Activated CD8-positive, alpha-beta memory T cell treated with anti-CD3 and anti-CD28 coated beads for 48 hours (primary cell): ENCODE measurements at regions not wholly inside any gene's neighbourhood (a gene's known extent, or its start where the extent isn't known, plus 50 kb on each side); places are given as distances from the start of the nearest gene placed in this dataset.

Experiments used
- DNase-seq, 3 experiments: peaks; one replicate each; pipeline ENCODE4 v3.0.0-alpha.2; 2020; ENCODE audit warnings: low read depth in 2 of 3, low spot score in 2 of 3

DNA sequence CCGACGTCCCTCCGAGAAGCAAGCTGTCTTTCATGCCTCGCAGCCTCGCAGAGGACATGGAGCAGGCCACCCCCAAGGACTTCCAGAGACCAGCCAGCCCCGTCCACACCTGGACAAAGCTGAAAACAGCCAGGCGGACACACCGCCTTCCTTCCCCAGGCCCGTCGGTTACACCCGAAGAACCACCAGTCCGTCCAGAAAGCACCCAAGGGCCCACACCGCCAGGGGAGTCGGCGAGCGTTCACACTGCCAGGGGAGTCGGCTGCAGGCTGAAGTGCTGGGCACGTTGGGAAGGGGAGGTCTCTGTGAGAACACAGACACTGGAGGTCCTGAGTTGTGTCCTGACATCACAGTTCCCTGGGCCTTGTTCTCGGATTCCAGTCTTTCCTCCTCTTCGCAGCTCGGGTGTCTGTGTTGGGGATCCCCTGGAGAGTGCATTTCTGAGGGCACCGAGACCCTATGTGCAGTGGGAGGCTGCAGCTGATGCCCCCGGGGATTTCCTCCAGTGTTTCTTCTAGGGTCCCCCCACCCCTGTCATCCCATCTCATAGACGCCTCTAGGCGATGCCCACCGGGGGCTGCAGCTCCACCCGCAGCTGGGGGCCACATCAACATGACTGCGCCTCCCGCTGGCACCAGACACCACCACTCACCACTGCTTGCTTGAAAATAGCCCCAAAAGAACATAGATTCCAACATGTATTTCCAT lies 344.4 kb upstream of the SALL3 start:
- no peak for DNase-seq

DNA sequence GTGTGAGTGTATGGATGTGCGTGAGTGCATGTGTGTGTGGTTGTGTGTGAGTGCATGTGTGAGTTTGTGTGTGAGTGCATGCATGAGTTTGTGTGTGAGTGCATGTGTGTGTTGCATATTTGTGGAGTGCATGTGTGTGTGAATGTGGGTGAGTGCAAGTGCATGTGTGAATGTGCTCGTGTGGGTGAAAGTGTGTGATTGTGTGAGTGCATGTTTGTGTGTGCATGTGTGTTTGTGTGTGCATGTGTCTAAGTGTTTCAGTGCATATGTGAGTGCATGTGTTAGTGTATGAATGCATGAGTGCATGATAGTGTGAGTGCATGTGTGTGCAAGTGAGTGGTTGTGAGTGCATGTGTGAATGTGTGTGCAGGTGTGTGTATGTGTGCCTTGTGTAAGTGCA lies 343.4 kb upstream of the SALL3 start:
- DNase-seq = no peak

DNA sequence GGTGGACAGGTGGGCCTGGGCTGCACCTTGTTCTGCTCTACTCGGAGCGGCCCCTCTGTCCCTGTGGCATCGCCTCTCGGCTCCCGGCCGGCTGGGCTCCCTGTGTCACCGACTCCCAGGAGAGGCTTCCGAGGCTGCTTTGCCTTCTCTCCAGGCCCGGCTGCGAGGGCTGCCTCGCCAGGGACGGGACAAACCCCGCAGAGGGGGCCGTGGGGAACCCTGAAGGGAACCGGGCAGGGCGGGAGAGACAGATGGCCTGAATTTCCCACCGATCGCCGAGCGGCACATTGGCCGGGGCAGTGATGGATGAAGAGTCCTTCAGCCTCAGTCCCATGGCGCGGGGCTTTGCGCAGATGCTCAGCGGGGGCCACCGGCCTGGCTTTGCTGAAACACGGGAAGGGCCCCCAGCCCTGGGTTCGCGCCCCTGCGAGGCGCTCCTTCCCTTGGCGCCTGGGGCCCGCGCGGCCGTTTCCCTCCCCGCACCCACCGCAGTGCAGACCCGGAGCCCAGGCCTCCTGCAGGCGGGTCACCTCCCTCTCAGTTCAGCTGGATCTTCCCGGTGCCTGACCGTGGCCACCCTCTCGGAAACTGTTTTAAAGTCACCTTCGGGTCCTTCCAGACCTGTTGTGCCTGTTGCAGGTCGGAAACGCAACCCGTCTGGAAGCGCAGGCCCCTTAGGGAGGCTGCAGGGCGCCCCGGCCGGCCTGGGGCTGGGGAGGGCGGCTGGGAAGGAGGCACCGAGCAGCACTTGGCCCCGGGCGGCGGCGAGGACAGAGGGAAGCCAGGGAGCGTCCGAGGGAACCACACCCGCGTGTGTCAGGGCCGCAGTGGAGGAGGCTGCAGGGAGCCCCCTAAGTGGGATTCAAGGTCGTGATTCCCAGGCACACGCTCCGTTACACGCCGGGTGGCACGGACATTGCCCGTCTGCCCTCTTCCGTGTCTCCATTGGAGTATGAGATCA lies 341.9 kb upstream of the SALL3 start:
- no peak for DNase-seq

DNA sequence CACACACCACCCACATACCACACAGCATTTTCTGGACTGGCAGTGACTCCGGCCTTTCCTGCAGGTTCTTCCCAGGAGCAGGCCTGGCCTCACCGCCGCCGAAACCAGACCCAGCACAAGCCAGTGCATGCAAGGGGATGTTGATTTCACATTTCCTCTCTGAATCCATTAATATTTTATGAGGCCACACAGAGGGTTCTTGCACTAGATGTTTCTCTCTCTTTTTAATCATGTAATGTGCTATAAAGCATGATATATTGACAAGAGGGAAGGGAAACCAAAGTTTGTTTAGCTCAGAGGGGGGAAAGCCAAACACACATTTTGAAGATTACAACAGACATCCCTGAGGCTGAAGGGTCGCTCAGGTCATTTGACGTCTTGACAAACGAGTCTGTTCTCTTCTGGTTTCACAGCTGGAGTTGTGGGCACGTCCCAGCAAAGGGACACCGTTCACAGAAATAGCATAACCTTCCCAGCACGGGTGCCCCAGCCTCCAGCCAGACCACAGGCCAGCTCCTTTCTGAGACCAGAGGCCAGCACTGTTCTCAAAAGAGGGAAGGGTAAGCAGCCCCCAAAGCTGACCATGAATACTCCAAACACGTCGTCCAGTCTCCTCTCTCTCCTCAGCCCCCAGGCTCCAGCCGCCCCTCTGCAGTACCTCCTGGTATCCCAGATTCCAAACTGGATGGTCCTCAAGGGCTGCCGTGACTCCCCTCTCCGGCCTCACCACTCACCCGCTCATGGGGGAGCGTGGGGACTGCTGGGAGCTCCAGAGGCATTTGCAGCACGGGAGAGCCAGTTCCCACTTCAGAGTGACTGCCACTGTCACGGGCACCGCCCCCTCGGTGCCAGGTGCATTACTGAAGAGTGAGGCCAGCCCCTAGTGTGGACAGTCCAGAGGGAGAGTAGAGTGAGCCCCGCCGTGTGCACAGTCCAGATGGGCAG lies 340.3 kb upstream of the SALL3 start:
- no peak for DNase-seq

DNA sequence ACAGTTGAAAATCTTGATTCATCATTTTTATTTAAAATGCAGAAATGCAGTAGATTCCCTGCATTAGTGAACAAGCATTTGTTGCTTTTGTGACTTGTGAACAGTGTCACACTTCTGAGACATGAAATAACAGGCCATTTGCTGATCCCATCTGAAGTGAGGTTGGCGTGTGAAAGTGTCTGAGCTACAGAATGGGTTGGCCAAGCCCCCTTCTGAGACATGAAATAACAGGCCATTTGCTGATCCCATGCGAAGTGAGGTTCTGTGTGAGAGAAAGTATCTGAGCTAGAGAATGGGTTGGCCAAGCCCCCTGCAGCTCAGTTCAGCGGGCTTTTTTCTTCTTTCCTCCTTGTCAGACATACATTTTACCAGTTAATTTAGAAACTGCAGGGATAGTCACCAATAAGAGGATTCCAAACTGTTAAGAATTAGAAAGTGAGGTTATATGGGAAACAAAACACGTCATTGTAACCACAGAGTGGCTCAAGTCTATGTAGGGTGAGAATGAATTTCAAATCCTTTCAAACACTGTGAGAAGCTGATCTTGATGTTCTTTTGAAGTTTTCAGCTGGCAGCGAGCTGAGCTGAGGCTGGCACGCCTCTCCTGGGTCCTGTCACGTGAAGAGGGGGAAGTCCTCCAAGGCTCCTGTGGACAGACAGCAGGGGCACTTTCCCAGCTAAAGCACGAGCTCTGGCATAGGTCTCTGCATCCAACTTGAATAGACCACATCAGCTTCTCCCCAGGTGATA lies 339.2 kb upstream of the SALL3 start:
- DNase-seq = no peak

DNA sequence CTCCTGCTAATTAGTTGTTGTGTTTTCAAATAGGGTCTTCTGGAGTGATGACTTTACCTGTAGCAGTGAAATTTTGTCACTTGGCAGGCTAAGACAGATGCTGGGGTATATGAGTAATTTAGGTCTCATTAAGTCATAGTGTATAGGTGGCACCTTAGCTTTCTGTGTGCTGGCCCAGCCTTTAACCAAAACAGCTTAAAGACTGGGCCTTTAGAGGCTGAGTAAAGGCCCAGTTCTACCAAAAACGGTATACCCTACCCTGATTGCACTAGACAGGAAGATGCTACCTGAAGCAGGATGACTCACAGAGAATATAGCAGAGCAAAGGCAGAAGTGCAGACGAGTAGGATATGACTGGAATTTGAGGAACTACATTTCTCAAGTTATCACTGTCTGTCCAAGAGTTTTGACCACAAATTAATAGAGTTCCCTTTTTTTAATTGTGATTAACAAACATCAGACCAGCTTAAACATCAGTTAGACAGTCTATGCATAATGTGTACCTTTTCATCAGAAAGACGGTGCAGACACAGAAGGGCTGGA lies 337.9 kb upstream of the SALL3 start:
- DNase-seq = no peak

DNA sequence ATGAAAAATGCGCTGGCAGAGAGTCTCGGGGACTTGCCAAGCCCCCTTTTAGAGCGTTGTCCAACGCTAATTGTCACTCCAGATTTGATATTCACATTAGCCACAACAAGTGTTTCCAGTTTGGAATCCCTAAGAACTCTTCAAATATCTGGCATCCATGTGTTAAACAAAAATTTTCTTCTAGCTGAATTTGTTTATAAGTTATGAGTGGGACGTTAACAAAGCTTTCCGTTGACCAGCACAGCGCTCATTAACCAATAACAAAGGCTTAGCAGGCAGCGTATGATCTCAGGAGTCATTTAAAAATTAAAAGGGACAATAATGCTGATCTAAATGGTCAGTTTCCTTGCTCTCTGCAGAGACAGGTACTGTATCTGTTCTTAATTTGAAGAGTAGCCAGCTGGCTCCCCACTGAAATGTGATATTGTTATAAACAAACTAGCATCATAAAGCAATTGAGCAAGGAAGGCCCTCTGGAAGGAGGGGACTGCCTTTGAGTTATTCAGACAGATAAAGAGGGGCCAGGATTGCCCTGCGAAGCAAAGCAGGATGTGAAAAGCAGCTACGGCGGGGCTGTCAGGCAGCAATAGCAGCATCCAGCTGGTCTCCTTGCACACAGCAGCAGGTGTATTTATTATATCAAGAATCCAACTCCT lies 337.2 kb upstream of the SALL3 start:
- no peak for DNase-seq

DNA sequence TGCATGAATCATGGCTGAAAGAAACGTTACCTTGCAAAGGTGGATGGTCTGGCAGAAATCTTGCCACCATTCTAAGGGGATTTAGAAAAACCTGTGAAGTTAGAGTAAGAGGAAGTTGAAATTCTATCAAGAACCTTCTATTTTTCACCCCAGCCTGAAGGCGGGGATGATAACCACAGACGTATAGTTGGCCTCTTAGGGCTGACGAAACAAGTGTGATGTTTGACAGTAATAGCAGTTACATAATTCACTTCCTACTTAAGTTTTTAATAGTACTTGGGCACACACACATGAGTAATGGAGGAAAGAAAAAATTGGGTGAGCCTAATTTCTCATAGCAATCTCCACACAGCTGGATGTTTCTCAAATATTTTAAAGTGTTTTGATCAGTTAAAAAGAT lies 336.6 kb upstream of the SALL3 start:
- DNase-seq = no peak

DNA sequence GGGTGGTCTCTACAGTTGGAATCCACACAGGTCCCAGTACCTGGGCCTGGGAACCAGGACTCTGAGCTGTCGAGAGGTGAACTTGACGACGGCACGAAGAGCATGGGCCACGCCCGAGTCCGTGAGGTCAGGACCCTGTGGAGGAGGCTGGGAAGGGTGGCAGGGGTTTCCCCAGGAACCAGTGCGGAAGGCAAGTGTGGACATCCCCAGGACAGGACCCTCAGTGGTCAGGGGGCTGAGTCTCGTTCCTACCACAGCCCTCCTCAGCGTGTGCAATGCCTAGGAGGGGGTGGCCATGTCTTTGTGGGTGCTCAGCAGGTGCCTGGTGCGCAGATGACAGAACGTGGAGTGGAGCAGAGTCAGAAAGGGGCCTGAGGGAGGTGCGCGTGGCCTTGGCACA lies 335.6 kb upstream of the SALL3 start:
- no peak for DNase-seq

DNA sequence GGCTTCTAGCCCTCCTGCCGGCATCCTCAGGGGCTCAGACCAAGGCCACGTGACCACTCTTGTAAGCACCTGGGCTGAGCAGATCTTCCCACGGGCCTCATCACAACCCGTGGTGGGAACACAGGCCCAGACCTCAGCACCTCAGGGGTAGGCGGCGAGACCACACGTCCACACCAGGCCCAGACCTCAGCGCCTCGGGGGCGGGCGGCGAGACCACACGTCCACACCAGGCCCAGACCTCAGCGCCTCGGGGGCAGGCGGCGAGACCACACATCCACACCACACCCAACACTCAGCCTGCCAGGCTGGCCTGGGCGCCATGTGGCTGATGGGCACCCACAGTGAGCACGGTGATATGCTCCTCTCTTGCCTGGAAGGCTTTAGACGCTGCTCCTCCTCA lies 334.4 kb upstream of the SALL3 start:
- no peak for DNase-seq

DNA sequence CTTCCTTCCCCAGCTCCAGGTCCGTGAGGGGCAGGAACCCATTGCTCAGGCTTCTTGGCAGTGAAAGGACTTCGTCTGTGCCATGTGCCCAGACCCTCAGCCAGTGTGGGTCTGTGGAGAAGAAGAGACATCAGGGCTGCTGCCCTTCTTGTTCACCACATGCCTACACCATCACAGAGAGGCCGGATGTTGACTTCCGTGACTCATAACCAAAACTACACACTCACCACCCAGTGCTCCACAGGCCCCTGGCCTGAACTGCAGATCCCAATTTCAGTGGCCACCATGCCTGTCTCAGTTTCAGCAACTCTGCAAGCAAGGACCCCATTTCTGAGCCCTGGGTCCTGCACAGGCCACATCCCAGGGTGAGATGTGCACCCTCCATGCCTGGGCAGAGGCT lies 332.6 kb upstream of the SALL3 start:
- no peak for DNase-seq

DNA sequence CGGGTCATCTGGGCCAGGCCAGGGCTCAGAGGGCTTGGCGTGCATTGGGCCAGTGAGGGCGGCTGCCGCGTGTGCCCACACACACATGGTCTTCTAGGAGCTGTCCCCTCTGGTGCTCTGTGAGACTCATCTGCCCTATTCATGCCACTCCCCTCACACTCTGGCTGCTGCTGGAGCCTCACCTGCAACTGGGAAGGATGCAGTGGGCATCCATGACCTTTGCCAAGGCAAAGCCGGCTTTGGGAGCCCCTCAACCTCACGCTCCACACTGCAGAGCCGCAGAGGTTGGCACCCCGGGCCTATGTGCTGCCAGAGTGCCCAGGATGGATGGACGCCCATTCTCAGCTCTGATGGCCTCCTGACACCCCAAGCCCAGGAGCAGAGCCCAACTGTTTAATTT lies 330.2 kb upstream of the SALL3 start:
- no peak for DNase-seq

DNA sequence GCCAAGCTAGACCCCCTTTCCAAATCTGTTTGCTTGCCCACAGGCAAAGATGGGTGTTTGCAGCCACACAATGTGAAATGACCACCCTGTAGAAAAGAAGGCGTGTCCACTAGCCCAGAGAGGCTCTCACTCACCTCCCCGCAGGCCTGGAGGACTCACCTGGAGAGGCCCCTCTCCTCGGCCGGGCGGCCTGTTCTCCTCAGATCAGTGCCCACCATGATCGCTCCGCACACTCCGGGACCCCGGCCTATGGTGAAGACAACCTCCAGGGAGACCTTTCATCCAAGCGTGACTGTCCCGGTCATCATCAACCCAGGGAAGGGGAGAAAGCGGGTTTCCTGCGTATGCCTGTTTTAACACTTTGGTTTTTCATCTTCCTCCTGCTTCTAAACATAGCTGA lies 328.7 kb upstream of the SALL3 start:
- DNase-seq = no peak

DNA sequence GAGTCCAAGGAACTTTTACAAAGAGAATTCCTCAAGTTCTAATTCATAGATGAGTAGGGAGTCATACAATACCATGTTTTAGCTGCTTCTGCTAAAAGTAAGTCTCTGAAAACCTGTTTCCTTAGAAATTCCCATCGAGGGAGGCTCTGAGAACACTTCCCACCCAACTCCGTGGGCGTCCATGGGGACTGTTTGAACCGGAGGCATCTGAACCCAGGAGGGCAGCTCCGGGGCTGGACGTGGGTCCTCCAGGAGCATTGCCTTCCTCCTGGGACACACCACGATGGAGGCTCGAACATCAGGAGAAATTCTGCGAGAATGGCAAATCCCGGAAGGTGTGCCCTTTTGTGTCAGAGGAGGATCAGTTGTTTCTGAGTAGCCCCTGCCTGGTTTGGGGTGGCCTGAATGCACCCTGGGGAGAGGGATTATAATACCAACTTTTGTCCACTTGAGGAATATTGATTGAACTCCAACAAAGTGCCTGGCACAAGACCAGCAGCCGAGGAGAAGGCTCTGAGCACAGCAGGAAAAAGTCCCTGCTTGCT lies 327.5 kb upstream of the SALL3 start:
- DNase-seq = no peak

DNA sequence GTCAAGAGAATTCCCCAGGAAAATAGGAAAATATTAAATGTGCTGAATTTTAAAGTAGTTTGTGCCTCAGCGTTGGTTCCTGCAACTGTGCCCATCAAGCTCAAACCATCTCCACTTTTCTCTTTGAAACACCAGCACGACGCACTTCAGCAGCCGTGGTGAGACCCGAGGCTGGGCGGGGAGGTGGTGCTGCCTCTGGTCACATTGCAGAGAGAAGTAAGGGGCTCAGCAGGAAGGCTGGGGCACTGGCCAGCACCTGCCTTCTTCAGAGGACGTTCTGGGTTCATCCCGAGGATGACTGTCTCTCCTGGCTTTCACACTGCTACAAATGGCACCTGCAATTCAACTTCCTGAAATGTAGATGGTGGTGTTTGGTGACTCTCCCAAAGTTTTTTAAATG lies 323.7 kb upstream of the SALL3 start:
- no peak for DNase-seq

DNA sequence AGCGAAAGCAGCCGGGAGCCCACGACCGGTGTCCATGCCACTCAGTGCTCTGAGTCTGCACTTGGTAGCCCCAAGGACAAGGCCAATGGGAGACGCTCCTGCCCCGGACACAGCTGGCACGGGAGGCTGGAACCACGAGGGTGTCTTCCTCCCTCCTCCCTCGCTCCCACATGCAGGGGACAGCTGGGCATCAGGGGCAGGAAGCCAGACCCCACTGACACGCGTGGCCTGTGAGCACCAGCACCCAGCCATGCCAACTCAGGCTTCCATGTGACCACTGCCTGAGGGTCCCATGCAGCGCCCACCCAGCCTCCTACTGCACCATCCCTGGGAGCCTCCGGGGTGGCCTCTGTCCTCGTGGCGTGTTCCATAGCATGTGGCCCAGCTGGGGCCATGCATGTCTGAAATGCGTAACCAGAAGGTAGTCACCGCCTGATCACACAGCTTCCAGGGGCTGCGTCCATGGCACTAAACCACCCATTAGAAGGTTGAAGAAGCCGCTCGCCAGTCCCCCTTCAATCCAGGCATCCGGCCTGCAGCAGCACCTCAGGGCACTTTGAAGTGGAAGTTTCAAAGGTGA lies 323.2 kb upstream of the SALL3 start:
- no peak for DNase-seq

DNA sequence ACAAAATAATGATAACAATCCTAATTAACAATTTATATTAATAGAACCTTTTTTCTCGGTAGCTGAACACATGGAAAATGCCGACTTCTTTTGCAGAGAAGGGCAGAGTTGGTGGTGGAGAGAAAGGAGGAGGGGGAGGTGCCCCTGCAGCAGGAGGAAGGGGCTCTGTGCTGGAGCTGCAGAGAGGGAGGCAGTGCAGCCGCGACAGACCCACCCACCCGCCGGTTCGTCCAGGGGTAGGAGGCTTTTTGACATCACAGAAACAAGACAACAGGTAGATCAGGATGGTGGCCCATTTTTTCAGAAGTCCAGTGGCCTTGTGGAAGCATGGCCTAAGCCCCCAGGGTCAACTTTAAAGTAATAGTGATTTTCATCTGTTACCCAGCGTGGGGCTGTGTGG lies 321.1 kb upstream of the SALL3 start:
- no peak for DNase-seq

DNA sequence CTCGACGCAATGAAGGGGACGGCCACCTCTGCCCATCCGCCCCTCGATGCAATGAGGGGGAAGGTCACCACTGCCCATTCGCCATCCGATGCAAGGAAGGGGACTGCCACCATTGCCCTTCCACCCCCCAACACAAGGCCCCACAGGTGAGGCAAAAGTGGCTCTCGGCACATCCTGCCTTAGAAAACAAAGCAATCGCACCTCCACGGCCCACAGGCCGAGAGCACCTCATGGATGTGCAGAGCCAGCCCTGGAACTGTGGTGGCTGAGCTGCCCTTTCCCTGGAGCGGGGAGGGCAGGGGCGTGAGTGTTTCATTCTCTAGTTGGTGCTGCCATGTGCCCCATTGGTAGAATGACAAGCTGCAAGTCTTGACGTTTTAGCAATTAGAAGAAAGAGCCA lies 320.6 kb upstream of the SALL3 start:
- no peak for DNase-seq

DNA sequence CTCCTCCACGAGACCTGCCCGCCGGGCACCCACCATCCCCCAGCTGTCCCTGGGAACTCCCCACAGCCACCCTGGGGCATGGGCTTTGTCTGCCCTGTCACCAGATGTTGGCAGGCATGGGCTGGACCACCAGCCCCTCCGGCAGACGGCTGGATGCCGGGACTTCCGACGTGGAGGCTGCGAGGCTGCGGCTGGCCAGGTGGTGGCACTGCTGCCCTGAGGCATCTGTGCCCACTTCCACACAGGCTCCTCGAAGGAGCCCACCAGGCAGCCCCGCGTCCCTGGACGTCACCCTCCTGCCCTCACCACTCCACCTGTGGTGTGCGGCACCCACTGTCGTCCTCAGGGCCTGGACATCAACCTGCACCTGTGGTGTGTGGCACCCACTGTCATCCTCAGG lies 319.9 kb upstream of the SALL3 start:
- no peak for DNase-seq
